ENCODE measurements at regions not wholly inside any gene's neighbourhood (a gene's known extent, or its start where the extent isn't known, plus 50 kb on each side); places are given as distances from the start of the nearest gene placed in this dataset.

- no TSS peak for BruUV-seq (replicated peaks)
- no peak for DNase-seq (ENCODE audit: low spot score)
- Histone ChIP-seq H3K9me2 (ENCODE audit: insufficient read depth, low read length) (no peaks in the 10 kb centered on the region), H3K4me1 (ENCODE audit: insufficient read depth, low read length, poor library complexity, severe bottlenecking) (peaks cover 17% of the 10 kb centered on the region), H3K36me3 (ENCODE audit: insufficient read depth, low read length) (no peaks in the 10 kb centered on the region), H3K9me3 (ENCODE audit: low read length) (0 out of 2 replicates have a peak, but pooled peaks cover 5% of the 10 kb centered on the region), H3K4me2 (ENCODE audit: low read length) (no peak overlapping the region), H4K20me1 (ENCODE audit: insufficient read depth, low read length) (no peaks in the 10 kb centered on the region), H2AFZ (ENCODE audit: low read length) (no peak overlapping the region), H3K27ac (ENCODE audit: low read depth, low read length, poor library complexity, severe bottlenecking) (no peak overlapping the region), H3K79me2 (ENCODE audit: insufficient read depth, low read depth, low read length) (no peaks in the 10 kb centered on the region), H3K4me3 (ENCODE audit: low read depth, low read length, poor library complexity, severe bottlenecking) (no peak overlapping the region)
- CTCF ChIA-PET (ENCODE audit: unreplicated experiment), result no interaction called here
- POLR2A ChIA-PET, result no interaction called here
- TF ChIP-seq CTCF (conservative IDR thresholded peaks at IDR 0.05; ENCODE audit: low read length), result no peak
- no peak for TF ChIP-seq EZH2phosphoT487 (IDR thresholded peaks at IDR 0.05; ENCODE audit: borderline replicate concordance, low read depth, low read length)
- intact Hi-C loops (cut with micrococcal nuclease; ENCODE audit: unreplicated experiment), result no loop called here
Observed at GRCh38 chr6:155850408-155850841, 394.8 kb upstream of the NOX3 start.

GRCh38 chr6:155847711-155848110, 392.1 kb upstream of the NOX3 start:
- no peaks in the 10 kb centered on the region for H4K20me1 ChIP-seq (ENCODE audit: insufficient read depth, low read length)
- no peak overlapping the region for H3K27ac ChIP-seq (ENCODE audit: low read depth, low read length, poor library complexity, severe bottlenecking)
- no peak for TF ChIP-seq EZH2phosphoT487 (IDR thresholded peaks at IDR 0.05; ENCODE audit: borderline replicate concordance, low read depth, low read length)
- TF ChIP-seq CTCF (conservative IDR thresholded peaks at IDR 0.05; ENCODE audit: low read length), result no peak
- ChIA-PET CTCF (ENCODE audit: unreplicated experiment) (no interaction called here), POLR2A (no interaction called here)
- no TSS peak for BruUV-seq (replicated peaks)
- no peak overlapping the region; the same call in 1 of the 2 replicates for H2AFZ ChIP-seq (ENCODE audit: low read length)
- DNase-seq (ENCODE audit: low spot score), result no peak
- H3K4me1 ChIP-seq (ENCODE audit: insufficient read depth, low read length, poor library complexity, severe bottlenecking), result no peaks in the 10 kb centered on the region
- intact Hi-C loops (cut with micrococcal nuclease; ENCODE audit: unreplicated experiment), result no loop called here
- H3K4me3 ChIP-seq (ENCODE audit: low read depth, low read length, poor library complexity, severe bottlenecking), result no peak overlapping the region
- H3K36me3 ChIP-seq (ENCODE audit: insufficient read depth, low read length), result no peaks in the 10 kb centered on the region
- peaks cover 14% of the 10 kb centered on the region; the same call in 1 of the 2 replicates for H3K9me3 ChIP-seq (ENCODE audit: low read length)
- H3K9me2 ChIP-seq (ENCODE audit: insufficient read depth, low read length), result no peaks in the 10 kb centered on the region
- H3K4me2 ChIP-seq (ENCODE audit: low read length), result no peak overlapping the region
- H3K79me2 ChIP-seq (ENCODE audit: insufficient read depth, low read depth, low read length), result no peaks in the 10 kb centered on the region

- H3K4me2 ChIP-seq (ENCODE audit: low read length), result no peak overlapping the region
- no peaks in the 10 kb centered on the region for H3K36me3 ChIP-seq (ENCODE audit: insufficient read depth, low read length)
- H3K9me3 ChIP-seq (ENCODE audit: low read length), result no peaks in the 10 kb centered on the region
- no peak overlapping the region for H3K4me3 ChIP-seq (ENCODE audit: low read depth, low read length, poor library complexity, severe bottlenecking)
- intact Hi-C loops (cut with micrococcal nuclease; ENCODE audit: unreplicated experiment), result no loop called here
- ChIA-PET POLR2A (no interaction called here), CTCF (ENCODE audit: unreplicated experiment) (no interaction called here)
- H2AFZ ChIP-seq (ENCODE audit: low read length), result no peak overlapping the region
- no peak overlapping the region for H3K27ac ChIP-seq (ENCODE audit: low read depth, low read length, poor library complexity, severe bottlenecking)
- no TSS peak for BruUV-seq (replicated peaks)
- DNase-seq (ENCODE audit: low spot score), result no peak
- H3K4me1 ChIP-seq (ENCODE audit: insufficient read depth, low read length, poor library complexity, severe bottlenecking), result no peaks in the 10 kb centered on the region
- no peaks in the 10 kb centered on the region for H3K9me2 ChIP-seq (ENCODE audit: insufficient read depth, low read length)
- TF ChIP-seq EZH2phosphoT487 (IDR thresholded peaks at IDR 0.05; ENCODE audit: borderline replicate concordance, low read depth, low read length) (no peak), CTCF (conservative IDR thresholded peaks at IDR 0.05; ENCODE audit: low read length) (no peak)
- no peaks in the 10 kb centered on the region for H3K79me2 ChIP-seq (ENCODE audit: insufficient read depth, low read depth, low read length)
- H4K20me1 ChIP-seq (ENCODE audit: insufficient read depth, low read length), result no peaks in the 10 kb centered on the region
Observed at GRCh38 chr6:155837474-155837873, 381.8 kb upstream of the NOX3 start.

Data from OCI-LY7 (cell line).